ENCODE measurements at regions not wholly inside any gene's neighbourhood (a gene's known extent, or its start where the extent isn't known, plus 50 kb on each side); places are given as distances from the start of the nearest gene placed in this dataset.

- TF ChIP-seq POU2F2 (IDR thresholded peaks at IDR 0.05; ENCODE audit: borderline replicate concordance, low read depth, low read length): no peak
- no peak for TF ChIP-seq TARDBP (IDR thresholded peaks at IDR 0.05; ENCODE audit: borderline replicate concordance)
- TF ChIP-seq NFYA (IDR thresholded peaks at IDR 0.05; ENCODE audit: borderline replicate concordance, low read depth, low read length): no peak
- no peak for TF ChIP-seq IRF3 (IDR thresholded peaks at IDR 0.05)
- TF ChIP-seq NBN (IDR thresholded peaks at IDR 0.05): no peak
- TF ChIP-seq BHLHE40 (IDR thresholded peaks at IDR 0.05; ENCODE audit: borderline replicate concordance in 1 of 2, low read depth in 2 of 2, low read length in 1 of 2): no peak
- TF ChIP-seq RFX5 (IDR thresholded peaks at IDR 0.05; ENCODE audit: low read depth, low read length): no peak
- TF ChIP-seq WRNIP1 (IDR thresholded peaks at IDR 0.05; ENCODE audit: borderline replicate concordance, low read depth, low read length): no peak
- no peak for TF ChIP-seq NFYB (IDR thresholded peaks at IDR 0.05; ENCODE audit: insufficient read depth, low read depth, low read length)
These were observed 116.9 kb downstream of the C1D start (continued) for GRCh38 chr2:67945940-67946339.

GRCh38 chr2:67948057-67948456 is 114.7 kb downstream of the C1D start:
- ChIA-PET SMC1A (ENCODE audit: uncharacterized antibody, unreplicated experiment) (no interaction called here), POLR2A (no interaction called here), CTCF (interaction anchor here (0.6 kb wide), 1 partner anchor 328 kb away, joined by 3 read pairs; no protein-coding TSS in a partner anchor), RAD21 (ENCODE audit: unreplicated experiment) (no interaction called here)
- ATAC-seq (no peak), FAIRE-seq (no peak), DNase-seq (ENCODE audit: low read depth, low spot score) (no peak)
- no peak overlapping the region for H3K9ac ChIP-seq (ENCODE audit: control insufficient read depth, insufficient read depth, low read length)
- H3K27ac ChIP-seq (ENCODE audit: control insufficient read depth, insufficient read depth): no peak overlapping the region
- no peak overlapping the region for H3K4me2 ChIP-seq (ENCODE audit: control insufficient read depth, insufficient read depth)
- no peak overlapping the region for H2AFZ ChIP-seq (ENCODE audit: control insufficient read depth, low read depth, low read length)
- BruUV-seq (replicated peaks): no TSS peak
- H3K36me3 ChIP-seq (ENCODE audit: control insufficient read depth in 2 of 2, insufficient read depth in 2 of 2, low read length in 1 of 2): no peaks in the 10 kb centered on the region
- H3K4me3 ChIP-seq: no peak overlapping the region
- intact Hi-C loops (cut with micrococcal nuclease; ENCODE audit: unreplicated experiment) (no loop called here), in situ Hi-C loops (cut with MboI) (no loop called here)
- no peaks in the 10 kb centered on the region; the same call in 2 of the 3 replicates for H3K9me3 ChIP-seq (replicated peaks; ENCODE audit: control insufficient read depth, insufficient read depth, low read length)
- H4K20me1 ChIP-seq (ENCODE audit: control insufficient read depth, insufficient read depth): no peaks in the 10 kb centered on the region
- H3K79me2 ChIP-seq (ENCODE audit: control insufficient read depth, insufficient read depth, low read length): no peaks in the 10 kb centered on the region
- no peaks in the 10 kb centered on the region for H3K27me3 ChIP-seq (replicated peaks in 1 of 2; ENCODE audit: control insufficient read depth in 2 of 2, insufficient read depth in 2 of 2, low read length in 1 of 2)
- H3K4me1 ChIP-seq (ENCODE audit: control insufficient read depth, insufficient read depth, low read length): peaks cover 7% of the 10 kb centered on the region; the same call in 1 of the 2 replicates
- no peak for TF ChIP-seq CHD2 (IDR thresholded peaks at IDR 0.05; ENCODE audit: borderline replicate concordance, low read depth, low read length)
- TF ChIP-seq EED (IDR thresholded peaks at IDR 0.05; ENCODE audit: low read depth): no peak
- TF ChIP-seq ZBTB33 (IDR thresholded peaks at IDR 0.05): no peak
- no peak for TF ChIP-seq ETV6 (conservative IDR thresholded peaks at IDR 0.05 in 1 of 2, IDR thresholded peaks at IDR 0.05 in 1 of 2; ENCODE audit: borderline replicate concordance in 1 of 2, low read depth in 1 of 2)
- no peak for TF ChIP-seq SMC3 (IDR thresholded peaks at IDR 0.05; ENCODE audit: borderline replicate concordance, low read length)
- TF ChIP-seq IRF3 (IDR thresholded peaks at IDR 0.05): no peak
- no peak for TF ChIP-seq CBX3 (IDR thresholded peaks at IDR 0.05; ENCODE audit: borderline replicate concordance, low read depth)
- TF ChIP-seq BMI1 (IDR thresholded peaks at IDR 0.05; ENCODE audit: borderline replicate concordance): no peak
- TF ChIP-seq SREBF1 (IDR thresholded peaks at IDR 0.05; ENCODE audit: low read length): no peak

Measured in GM12878 (cell line).